Brain microvascular endothelial cell (primary cell): ENCODE measurements at regions not wholly inside any gene's neighbourhood (a gene's known extent, or its start where the extent isn't known, plus 50 kb on each side); places are given as distances from the start of the nearest gene placed in this dataset.

Source experiments
- DNase-seq: peaks from one replicate; pipeline ENCODE4 v3.0.0-alpha.2; 2020
- H3K27ac ChIP-seq: fragments of 250-450 bp; sonication (Bioruptor Pico); 2 replicates; pipeline ENCODE4 v1.5.1; 2020; ENCODE audit warnings: mild to moderate bottlenecking, moderate library complexity
- H3K27me3 ChIP-seq: fragments of 250-450 bp; sonication (Bioruptor Pico); replicated peaks from 2 replicates; pipeline ENCODE4 v1.5.1; 2020; ENCODE audit warnings: mild to moderate bottlenecking
- H3K36me3 ChIP-seq: fragments of 250-450 bp; sonication (Bioruptor Pico); replicated peaks from 2 replicates; pipeline ENCODE4 v1.5.1; 2020; ENCODE audit warnings: mild to moderate bottlenecking
- H3K4me3 ChIP-seq: 2 replicates; pipeline ENCODE4 v1.5.1; 2011; ENCODE audit warnings: low read depth, mild to moderate bottlenecking, control low read depth, low read length, moderate library complexity
- CTCF ChIP-seq: IDR thresholded peaks from 2 replicates; pipeline ENCODE4 v1.5.1; 2011; ENCODE audit warnings: low read depth, mild to moderate bottlenecking, moderate library complexity, low read length, control low read depth, inconsistent platforms; ENCODE audit errors: missing control alignments
- in situ Hi-C: cut with HindIII; loops from 2 replicates; pipeline ENCODE4 v1.10.0; 2017; ENCODE audit warnings: low sequenced_read_pairs, low pct_ligation_motif_present

- in situ Hi-C loops = no loop called here
- no peaks in the 10 kb centered on the region for H3K27me3 ChIP-seq
- no peak overlapping the region for H3K4me3 ChIP-seq
- no peak for DNase-seq
- no peaks in the 10 kb centered on the region for H3K36me3 ChIP-seq
- TF ChIP-seq CTCF = no peak
- no peak overlapping the region for H3K27ac ChIP-seq
These were observed 806.3 kb upstream of the CELF2 start for GRCh38 chr10:10211409-10211808.

GRCh38 chr10:10213237-10213636 lies 804.4 kb upstream of the CELF2 start:
- no peaks in the 10 kb centered on the region for H3K27me3 ChIP-seq
- DNase-seq = no peak
- TF ChIP-seq CTCF = no peak
- no peaks in the 10 kb centered on the region for H3K36me3 ChIP-seq
- in situ Hi-C loops = no loop called here
- H3K27ac ChIP-seq = no peak overlapping the region
- H3K4me3 ChIP-seq = no peak overlapping the region

DNA sequence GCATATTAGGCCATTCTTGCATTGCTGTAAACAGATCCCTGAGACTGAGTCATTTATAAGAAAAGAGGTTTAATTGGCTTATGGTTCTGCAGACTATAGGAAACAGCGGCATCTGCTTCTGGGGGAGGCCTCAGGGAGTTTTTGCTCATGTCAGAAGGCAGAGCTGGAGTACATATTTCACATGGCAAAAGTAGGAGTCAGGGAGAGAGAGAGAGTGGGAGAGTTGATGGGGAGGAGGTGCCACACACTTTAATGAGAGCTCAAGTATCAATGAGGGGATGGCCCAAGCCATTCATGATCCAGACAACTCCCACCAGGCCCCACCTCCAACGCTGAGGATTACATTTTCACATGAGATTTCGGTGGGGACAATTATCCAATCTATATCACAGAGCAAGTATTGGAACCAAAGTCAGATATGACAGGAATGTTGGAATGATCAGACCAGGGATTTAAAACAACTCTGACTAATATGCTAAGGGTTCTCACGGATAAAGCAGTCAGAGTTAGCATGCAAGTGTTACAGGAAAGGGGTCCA lies 795.3 kb upstream of the CELF2 start:
- DNase-seq = peak; percentile 91
- Histone ChIP-seq H3K27ac (peak overlapping the region; percentile 87), H3K27me3 (no peaks in the 10 kb centered on the region), H3K36me3 (no peaks in the 10 kb centered on the region), H3K4me3 (no peak overlapping the region)
- in situ Hi-C loops = no loop called here
- no peak for TF ChIP-seq CTCF

- in situ Hi-C loops = no loop called here
- no peak for DNase-seq
- TF ChIP-seq CTCF = no peak
- H3K27ac ChIP-seq = peak overlapping the region; percentile 87
- H3K4me3 ChIP-seq = no peak overlapping the region
- no peaks in the 10 kb centered on the region for H3K36me3 ChIP-seq
- H3K27me3 ChIP-seq = no peaks in the 10 kb centered on the region
These were observed 794.5 kb upstream of the CELF2 start for GRCh38 chr10:10223131-10223530.

- no peak for TF ChIP-seq CTCF
- no peaks in the 10 kb centered on the region for H3K36me3 ChIP-seq
- no peak overlapping the region for H3K4me3 ChIP-seq
- in situ Hi-C loops = no loop called here
- no peak for DNase-seq
- H3K27ac ChIP-seq = no peak overlapping the region
- H3K27me3 ChIP-seq = no peaks in the 10 kb centered on the region
These were observed 792.5 kb upstream of the CELF2 start for GRCh38 chr10:10225136-10225676.

DNA sequence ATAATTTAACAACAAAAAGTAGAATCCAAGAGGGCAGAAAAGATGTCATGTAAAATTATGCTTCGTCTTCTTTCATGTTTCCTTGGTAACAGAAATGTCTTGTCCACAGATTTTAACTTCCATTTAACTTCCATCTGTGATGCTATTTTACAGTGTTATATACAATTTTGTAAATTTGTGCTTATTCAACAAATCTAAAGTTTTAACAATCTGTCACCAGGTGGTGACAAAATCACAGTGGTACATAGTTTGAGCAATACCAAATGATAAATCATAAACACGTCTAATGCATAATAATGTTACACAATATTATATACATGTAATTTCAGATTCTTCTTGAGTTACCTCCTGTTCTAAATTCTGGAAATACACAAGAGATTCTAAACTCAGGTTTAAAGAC lies 784.4 kb upstream of the CELF2 start:
- in situ Hi-C loops = no loop called here
- no peak for TF ChIP-seq CTCF
- H3K36me3 ChIP-seq = no peaks in the 10 kb centered on the region
- H3K27ac ChIP-seq = no peak overlapping the region
- H3K27me3 ChIP-seq = no peaks in the 10 kb centered on the region
- no peak for DNase-seq
- no peak overlapping the region for H3K4me3 ChIP-seq
